MM.1S (cell line): ENCODE measurements at regions not wholly inside any gene's neighbourhood (a gene's known extent, or its start where the extent isn't known, plus 50 kb on each side); places are given as distances from the start of the nearest gene placed in this dataset.

Experiments used
- EZH2phosphoT487 ChIP-seq: fragments of 300-600 bp; sonication (generic); IDR thresholded peaks from 2 replicates; pipeline ENCODE4 v1.6.1; 2018; ENCODE audit warnings: antibody characterized with exemption, low read length
- TF ChIP-seq, protein P1 (sequence below): fragments of 300-600 bp; sonication (generic); IDR thresholded peaks from 2 replicates; pipeline ENCODE4 v1.5.1; 2016; ENCODE audit warnings: antibody characterized with exemption, low read length, mixed read lengths

GRCh38 chr5:25481463-25481862, 836.7 kb upstream of the CDH10 start:
- TF ChIP-seq, protein P1, sequence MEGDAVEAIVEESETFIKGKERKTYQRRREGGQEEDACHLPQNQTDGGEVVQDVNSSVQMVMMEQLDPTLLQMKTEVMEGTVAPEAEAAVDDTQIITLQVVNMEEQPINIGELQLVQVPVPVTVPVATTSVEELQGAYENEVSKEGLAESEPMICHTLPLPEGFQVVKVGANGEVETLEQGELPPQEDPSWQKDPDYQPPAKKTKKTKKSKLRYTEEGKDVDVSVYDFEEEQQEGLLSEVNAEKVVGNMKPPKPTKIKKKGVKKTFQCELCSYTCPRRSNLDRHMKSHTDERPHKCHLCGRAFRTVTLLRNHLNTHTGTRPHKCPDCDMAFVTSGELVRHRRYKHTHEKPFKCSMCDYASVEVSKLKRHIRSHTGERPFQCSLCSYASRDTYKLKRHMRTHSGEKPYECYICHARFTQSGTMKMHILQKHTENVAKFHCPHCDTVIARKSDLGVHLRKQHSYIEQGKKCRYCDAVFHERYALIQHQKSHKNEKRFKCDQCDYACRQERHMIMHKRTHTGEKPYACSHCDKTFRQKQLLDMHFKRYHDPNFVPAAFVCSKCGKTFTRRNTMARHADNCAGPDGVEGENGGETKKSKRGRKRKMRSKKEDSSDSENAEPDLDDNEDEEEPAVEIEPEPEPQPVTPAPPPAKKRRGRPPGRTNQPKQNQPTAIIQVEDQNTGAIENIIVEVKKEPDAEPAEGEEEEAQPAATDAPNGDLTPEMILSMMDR: no peak
- no peak for TF ChIP-seq EZH2phosphoT487
